ENCODE measurements at regions not wholly inside any gene's neighbourhood (a gene's known extent, or its start where the extent isn't known, plus 50 kb on each side); places are given as distances from the start of the nearest gene placed in this dataset.

DNA sequence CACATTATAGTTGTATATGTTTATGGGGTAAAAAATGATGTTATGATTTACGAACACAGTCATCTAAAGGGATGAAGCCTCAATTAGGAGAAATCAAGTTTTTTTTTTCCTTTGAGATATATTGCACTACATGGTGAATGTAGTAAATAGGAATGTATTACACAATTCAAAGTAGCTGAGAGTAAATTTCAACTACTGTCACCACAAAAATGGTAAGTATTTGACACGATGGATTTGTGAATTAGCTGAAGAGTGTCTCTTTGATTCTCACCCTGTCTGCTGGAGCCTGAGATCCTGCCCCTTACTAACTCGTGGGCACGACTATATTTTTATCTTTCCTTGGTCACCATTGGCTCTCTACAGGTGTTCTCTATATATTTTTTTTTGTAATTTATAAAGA lies 540.4 kb upstream of the DSEL start:
- TF ChIP-seq, protein P1, sequence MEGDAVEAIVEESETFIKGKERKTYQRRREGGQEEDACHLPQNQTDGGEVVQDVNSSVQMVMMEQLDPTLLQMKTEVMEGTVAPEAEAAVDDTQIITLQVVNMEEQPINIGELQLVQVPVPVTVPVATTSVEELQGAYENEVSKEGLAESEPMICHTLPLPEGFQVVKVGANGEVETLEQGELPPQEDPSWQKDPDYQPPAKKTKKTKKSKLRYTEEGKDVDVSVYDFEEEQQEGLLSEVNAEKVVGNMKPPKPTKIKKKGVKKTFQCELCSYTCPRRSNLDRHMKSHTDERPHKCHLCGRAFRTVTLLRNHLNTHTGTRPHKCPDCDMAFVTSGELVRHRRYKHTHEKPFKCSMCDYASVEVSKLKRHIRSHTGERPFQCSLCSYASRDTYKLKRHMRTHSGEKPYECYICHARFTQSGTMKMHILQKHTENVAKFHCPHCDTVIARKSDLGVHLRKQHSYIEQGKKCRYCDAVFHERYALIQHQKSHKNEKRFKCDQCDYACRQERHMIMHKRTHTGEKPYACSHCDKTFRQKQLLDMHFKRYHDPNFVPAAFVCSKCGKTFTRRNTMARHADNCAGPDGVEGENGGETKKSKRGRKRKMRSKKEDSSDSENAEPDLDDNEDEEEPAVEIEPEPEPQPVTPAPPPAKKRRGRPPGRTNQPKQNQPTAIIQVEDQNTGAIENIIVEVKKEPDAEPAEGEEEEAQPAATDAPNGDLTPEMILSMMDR (IDR thresholded peaks at IDR 0.05; ENCODE audit: low read depth, low read length), result no peak
- TF ChIP-seq EZH2phosphoT487 (IDR thresholded peaks at IDR 0.05; ENCODE audit: low read depth), result no peak

Data from OCI-LY3 (cell line).